WI38 (cell line): ENCODE measurements at regions not wholly inside any gene's neighbourhood (a gene's known extent, or its start where the extent isn't known, plus 50 kb on each side); places are given as distances from the start of the nearest gene placed in this dataset.

Experiments used
- H3K4me3 ChIP-seq: 2 replicates; pipeline ENCODE4 v1.5.1; 2011; ENCODE audit warnings: low read depth, mild to moderate bottlenecking, control low read depth, low read length
- CTCF ChIP-seq: IDR thresholded peaks from 2 replicates; pipeline ENCODE4 v1.5.1; 2012; ENCODE audit warnings: low read depth, mild to moderate bottlenecking, control low read depth, low read length

GRCh38 chr4:181731900-181732299, 511.3 kb upstream of the TENM3 start:
- no peak for TF ChIP-seq CTCF
- no peak overlapping the region for H3K4me3 ChIP-seq

- no peak for TF ChIP-seq CTCF
- H3K4me3 ChIP-seq, result no peak overlapping the region
Observed at GRCh38 chr4:181737744-181738143, 505.5 kb upstream of the TENM3 start.

GRCh38 chr4:181739031-181739430, 504.2 kb upstream of the TENM3 start:
- H3K4me3 ChIP-seq, result no peak overlapping the region
- TF ChIP-seq CTCF, result no peak

DNA sequence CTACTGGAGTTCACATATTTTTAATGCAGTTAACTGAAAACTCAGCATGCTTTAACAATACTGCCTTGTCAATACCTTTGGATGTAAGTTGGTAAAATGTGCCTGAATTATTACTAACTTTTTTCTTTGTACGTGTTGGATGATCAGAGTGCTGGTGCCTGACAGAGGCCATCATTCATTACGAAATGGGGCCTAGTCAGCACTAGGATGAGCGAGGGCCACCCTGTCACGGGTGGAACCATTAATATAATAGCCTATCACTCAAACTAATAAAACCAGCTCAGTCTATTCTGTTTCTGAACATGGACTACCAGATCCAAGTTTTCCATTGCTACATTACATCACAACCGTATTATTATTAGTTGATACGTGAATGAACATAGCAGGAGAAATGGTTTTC, 501.7 kb upstream of the TENM3 start:
- no peak overlapping the region for H3K4me3 ChIP-seq
- no peak for TF ChIP-seq CTCF

- no peak overlapping the region for H3K4me3 ChIP-seq
- TF ChIP-seq CTCF, result no peak
Observed at GRCh38 chr4:181745933-181746625, 497.1 kb upstream of the TENM3 start.

DNA sequence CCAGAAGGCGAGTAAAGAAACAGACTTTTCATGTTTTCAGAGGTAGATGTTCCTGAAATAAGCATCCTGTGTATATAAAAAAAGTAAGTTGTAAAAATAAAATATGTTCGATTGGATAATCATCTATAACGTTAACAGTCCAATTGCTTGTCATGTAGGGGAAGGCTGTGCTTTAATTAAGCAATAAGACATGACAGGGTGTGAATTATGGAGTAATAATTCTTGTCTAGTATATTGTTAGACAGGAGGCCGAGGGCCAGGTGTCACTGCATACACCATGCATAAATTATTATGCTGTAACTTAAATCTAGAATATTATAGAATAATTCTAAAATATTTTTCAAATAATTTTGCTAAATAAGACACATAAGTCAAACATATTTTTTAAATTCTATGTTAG, 494.6 kb upstream of the TENM3 start:
- no peak overlapping the region for H3K4me3 ChIP-seq
- no peak for TF ChIP-seq CTCF

DNA sequence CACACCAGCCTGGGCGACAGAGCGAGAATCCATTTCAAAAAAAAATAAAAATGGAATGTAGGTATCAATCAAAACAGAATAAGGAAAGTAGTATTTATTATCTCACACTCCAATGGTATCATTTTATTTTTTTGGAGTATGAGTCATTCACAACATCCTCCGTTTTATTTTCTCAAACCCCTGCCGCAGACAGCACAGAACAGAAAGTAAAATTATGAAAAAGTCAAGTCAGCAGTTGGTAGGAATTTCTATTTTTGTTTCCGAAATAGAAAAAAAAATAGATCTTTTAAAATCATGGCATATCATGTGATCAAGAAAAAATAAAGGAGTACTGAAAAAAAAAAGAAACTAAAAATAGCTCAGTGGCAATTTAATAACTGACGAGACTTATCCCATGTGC, 490.7 kb upstream of the TENM3 start:
- 0 out of 2 replicates have a peak overlapping the region, but pooled peaks have one; percentile 6 for H3K4me3 ChIP-seq
- TF ChIP-seq CTCF, result no peak
